Esophagus squamous epithelium (tissue), 4 donors: ENCODE measurements at regions not wholly inside any gene's neighbourhood (a gene's known extent, or its start where the extent isn't known, plus 50 kb on each side); places are given as distances from the start of the nearest gene placed in this dataset.

ENCODE experiments used
- CTCF ChIP-seq, 6 experiments: fragments of 450-650 bp in 4 of 6; fragments of 200-600 bp in 2 of 6; sonication (generic) in 2 of 6; IDR thresholded peaks; one replicate each; pipeline ENCODE4 v1.5.1; 2016 to 2019; ENCODE audit warnings: antibody characterized with exemption in 6 of 6, mild to moderate bottlenecking in 4 of 6, moderate library complexity in 4 of 6
- POLR2A ChIP-seq, 4 donors: fragments of 450-650 bp; IDR thresholded peaks; one replicate each; pipeline ENCODE4 v1.6.1; 2017; ENCODE audit warnings: antibody characterized with exemption in 4 of 4, mild to moderate bottlenecking in 4 of 4, moderate library complexity in 3 of 4

GRCh38 chr1:184191181-184191621 is 139.7 kb downstream of the TSEN15 start:
- TF ChIP-seq CTCF (IDR thresholded peaks at IDR 0.05) (no peak), POLR2A (IDR thresholded peaks at IDR 0.05) (no peak)
